ENCODE measurements at regions not wholly inside any gene's neighbourhood (a gene's known extent, or its start where the extent isn't known, plus 50 kb on each side); places are given as distances from the start of the nearest gene placed in this dataset.

DNA sequence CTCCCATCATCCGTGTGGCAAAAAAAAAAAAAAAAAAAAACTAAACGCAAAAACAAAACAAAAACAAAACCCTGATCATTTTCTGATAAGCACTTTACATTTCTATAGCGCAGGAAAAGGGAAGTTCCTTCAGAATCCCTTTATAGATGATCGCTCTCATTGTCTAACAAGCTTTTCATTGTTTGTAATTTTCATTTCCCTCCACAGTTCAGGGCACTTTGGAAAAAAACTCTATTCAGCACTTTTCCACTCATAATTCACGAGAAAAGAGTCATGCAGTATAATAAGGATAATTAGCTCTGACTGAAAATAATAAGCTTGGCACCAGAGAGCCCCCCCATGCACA lies 89.4 kb upstream of the ATXN1 start:
- DNase-seq: no peak

GRCh38 chr6:16849988-16850680 lies 88.9 kb upstream of the ATXN1 start:
- DNase-seq: peak; percentile 48

DNA sequence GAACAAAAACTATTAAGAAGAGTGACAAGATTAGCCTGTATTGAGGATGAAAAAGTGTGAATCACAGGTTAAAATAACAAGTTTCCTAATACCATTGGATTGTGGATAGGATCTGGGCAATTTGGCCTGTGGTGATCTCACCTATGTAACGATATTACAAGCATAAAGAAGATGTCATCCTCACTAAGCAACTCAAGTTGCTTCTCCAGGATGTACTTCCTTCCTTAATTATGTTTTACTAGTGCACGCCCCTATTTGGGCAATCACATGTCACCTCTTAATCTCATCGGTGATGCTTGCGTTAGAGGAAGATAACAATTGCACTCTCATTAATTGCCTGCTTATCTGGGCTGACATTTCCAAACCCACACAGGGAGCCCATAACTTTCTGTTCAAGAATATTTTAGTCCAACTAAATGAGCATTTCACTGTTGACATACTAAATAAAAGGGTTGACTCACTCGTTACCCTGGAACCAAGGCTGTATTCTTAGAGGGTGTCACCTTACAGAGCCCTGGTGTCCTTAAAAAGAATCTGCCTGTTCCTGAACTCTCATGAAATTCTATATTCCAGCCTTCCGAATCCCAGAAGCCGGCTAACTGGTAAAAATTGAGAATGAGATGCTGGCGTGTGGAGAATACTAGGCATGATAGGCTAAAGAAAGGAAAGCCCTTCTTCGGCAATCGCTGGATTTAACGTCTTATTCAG lies 88.2 kb upstream of the ATXN1 start:
- DNase-seq: no peak

GRCh38 chr6:16846399-16846778 lies 85.1 kb upstream of the ATXN1 start:
- DNase-seq: no peak

DNA sequence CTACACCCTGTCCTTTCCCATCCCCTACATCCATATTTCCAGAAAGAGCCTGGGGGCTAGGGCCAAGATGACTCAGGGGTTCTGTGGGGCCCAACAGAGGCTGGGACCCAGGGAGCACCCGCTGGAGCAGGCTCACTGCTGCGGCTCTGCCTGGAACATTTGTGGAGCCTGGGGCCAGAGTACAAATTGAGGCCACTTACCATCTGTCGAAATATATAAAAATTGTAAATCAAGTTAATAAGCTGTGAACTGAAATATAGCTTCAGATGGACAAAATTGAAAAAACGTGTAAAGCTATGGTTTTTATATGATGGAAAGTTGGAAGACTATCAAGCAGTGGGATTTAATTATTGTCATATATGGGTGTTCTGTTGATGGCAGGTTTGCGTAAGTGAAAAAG lies 82.9 kb upstream of the ATXN1 start:
- peak; percentile 60 for DNase-seq

GRCh38 chr6:16842676-16843075 lies 81.4 kb upstream of the ATXN1 start:
- no peak for DNase-seq

- DNase-seq: no peak
Measured at GRCh38 chr6:16841241-16841640, 80.0 kb upstream of the ATXN1 start.

GRCh38 chr6:16840725-16841124 lies 79.5 kb upstream of the ATXN1 start:
- DNase-seq: no peak

GRCh38 chr6:16840291-16840690 lies 79.0 kb upstream of the ATXN1 start:
- DNase-seq: no peak

DNA sequence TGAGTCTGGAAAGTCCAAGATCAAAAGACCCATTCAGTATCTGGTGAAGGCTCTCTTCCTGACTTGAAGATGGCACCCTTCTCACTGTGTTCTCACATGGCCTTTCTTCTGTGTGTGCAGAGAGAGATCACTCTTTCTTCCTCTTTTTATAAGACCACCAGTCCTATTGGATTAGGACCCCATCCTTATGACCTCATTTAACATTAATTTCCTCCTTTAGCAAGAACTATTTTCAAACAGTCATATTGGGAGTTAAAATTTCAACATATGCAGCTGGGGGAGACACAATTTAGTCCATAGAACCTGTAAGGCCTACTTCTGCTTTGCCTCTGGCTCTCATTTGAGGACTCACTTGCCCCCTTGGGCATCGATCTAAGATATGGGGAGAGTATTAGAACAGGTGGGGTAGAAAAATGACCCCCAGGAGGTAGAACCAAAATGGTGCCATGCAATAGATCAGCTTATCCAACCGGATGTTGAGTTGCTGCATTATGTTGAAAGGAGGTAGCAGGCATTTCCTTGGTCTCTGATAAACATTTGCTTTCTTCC lies 78.4 kb upstream of the ATXN1 start:
- DNase-seq: no peak

DNA sequence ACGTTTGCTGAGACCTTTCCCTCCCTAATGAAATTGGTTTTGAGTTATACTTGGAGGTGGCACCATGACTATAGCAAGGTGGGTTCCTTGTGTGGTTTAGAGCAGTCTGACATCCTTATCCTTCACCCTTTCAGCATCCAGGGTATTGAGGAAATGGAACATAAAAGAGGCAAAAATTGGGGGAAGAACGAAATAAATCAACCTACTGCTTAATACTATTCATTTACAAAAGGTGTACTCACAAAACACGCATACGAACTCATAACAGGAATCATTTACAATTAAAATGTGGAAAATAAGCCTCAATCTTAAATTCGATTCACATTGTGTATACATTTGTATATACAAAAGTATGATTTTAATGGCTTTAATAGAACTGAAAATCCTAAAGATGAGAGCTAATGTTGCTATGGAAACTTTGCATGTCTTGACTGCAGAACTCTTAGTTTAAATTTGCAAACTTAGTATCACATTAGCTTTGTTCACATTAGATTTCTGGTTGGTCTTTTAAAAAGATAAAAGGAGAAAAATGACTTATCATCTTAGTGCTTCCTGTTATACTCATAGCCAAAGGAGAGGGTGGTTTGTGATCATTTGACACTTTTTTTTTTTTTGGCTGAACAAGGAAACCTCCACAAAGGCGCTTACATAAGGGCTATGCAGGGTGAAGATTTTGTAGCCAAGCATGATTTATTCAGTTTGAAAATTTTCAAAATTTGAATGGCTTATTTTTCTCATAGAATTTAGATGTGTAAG lies 76.1 kb upstream of the ATXN1 start:
- no peak for DNase-seq

- no peak for DNase-seq
Measured at GRCh38 chr6:16836144-16836981, 75.1 kb upstream of the ATXN1 start.

DNA sequence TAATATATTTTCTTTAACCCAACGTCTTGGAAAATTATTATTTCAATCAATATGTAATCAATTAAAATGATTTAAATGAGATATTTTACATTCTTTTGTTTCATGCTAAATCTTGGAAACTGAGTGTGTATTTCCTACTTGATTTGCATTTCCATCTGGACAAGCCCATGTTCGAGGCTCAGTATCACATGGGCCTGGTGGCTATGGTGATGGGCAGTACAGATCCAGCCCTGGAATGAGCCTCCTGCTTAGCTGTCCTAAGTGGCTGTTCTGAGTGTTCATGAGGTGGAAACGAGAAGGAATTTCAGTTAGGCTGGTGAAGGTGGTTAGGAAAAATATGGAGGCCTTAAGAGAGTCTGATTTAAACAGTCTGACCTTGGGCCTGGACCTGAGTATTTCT lies 73.0 kb upstream of the ATXN1 start:
- DNase-seq: no peak

DNA sequence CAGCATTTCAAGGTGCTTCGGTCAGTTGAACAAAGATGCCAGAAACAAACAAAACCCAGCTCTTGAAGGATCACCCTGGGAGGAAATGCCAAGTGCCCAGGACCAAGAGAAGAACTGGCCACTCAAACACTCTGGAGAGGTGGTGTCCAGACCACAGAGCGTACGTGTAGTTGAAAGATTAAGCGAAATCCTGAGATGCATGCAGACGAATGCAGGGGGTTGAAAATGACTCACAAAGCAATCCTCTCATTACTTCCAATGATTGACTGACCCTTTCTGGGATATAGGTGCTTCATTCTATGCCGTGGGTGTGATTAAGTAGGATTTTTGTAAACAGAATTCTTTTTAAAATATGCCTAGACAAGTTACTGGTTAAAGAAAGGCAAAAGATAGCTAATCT lies 71.5 kb upstream of the ATXN1 start:
- no peak for DNase-seq

GRCh38 chr6:16832043-16832567 lies 70.8 kb upstream of the ATXN1 start:
- no peak for DNase-seq

DNA sequence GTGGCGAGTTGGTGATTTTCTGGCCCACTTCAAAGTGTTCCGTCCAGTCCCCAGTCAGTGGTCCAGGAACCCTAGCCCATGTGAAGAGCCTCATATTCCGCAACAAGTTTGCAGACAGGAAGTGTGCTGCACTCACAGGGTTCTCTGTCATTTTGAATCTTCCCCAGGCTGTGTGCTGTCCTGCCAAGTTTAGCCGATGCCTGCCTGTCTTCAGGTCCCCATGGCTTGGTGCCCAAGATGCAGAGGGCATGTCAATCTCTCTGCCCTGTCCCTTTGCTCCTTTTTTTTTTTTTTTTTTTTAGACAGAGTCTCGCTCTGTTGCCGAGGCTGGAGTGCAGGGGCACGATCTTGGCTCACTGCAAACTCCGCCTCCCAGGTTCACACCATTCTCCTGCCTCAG lies 69.9 kb upstream of the ATXN1 start:
- no peak for DNase-seq

DNA sequence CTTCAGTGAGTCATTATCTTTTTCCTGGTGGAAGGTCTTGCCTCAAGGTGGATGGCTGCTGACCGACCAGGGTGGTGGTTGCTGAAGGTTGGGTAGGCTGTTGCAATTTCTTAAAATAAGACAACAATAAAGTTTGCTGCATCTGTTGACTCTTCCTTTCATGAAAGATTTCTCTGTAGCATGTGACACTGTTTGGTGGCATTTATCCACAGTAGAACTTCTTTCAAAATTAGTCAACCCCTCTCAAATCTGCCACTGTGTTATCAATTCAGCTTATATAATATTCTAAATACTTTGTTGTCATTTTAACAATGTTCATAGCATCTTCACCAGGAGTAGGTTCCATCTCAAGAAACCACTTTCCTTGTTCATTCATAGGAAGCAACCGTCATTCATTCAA lies 66.8 kb upstream of the ATXN1 start:
- no peak for DNase-seq

DNA sequence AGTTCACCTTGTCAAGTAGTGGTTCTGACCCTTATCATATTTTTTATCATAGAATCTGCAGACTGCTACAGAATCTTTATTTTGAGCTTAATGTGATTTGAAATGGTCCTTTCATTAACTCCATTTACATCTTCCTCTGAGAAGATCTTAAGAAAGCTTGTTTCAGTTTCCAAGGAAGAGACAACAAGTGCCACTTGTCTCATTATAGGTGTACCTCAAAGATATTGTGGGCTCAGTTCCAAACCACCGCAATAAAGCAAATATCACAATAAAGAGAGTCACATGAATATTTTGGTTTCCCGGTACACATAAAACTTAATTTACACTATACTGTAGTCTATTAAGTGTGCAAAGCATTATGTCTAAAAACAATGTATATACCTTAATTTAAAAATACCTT lies 66.4 kb upstream of the ATXN1 start:
- no peak for DNase-seq

GRCh38 chr6:16825784-16826183 lies 64.5 kb upstream of the ATXN1 start:
- DNase-seq: no peak

GRCh38 chr6:16824845-16825685 lies 63.8 kb upstream of the ATXN1 start:
- no peak for DNase-seq

DNA sequence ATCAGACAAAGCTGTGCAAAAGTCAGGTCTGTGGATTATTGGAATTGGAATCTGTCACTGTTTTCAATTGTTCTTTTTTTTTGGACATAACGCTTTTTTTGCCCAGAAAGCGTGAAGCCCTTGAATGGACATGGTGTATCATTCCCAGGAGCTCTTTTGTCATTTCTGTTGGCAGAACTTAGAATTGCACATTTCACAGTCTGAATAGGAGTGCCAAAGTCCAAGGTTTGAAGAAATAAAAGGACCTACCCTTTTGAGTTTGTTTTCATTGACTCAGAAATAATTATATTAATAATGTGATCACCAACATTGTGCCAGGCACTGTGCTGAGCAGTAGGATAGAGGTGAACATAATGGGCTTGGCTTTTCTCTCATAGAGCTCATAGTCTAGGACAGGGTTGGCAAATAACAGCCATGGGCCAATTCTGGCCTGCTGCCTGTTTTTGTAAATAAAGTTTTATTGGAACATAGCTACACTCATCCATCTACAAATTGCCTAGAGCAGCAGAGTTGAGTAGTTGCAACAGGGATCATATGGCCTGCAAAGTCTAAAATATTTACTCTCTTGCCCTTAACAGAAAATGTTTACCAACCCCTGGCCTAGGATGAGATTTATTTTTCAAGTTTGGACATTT lies 62.6 kb upstream of the ATXN1 start:
- no peak for DNase-seq

Measured in right forelimb (tissue), 1 donor.